DND-41 (cell line): ENCODE measurements at regions not wholly inside any gene's neighbourhood (a gene's known extent, or its start where the extent isn't known, plus 50 kb on each side); places are given as distances from the start of the nearest gene placed in this dataset.

Experiments used
- ATAC-seq: fragments of 200-7000 bp; cut with Tn5 transposase; 3 replicates; pipeline ENCODE4 v1.9.1; 2021; ENCODE audit warnings: low read depth; ENCODE audit not compliant: insufficient read depth
- DNase-seq: peaks from one replicate; pipeline ENCODE4 v3.0.0-alpha.2; 2020
- H2AFZ ChIP-seq: 2 replicates; pipeline ENCODE4 v1.6.0; 2012; ENCODE audit warnings: low read depth, low read length
- H3K27ac ChIP-seq: 2 replicates; pipeline ENCODE4 v1.5.1; 2012; ENCODE audit warnings: low read length, inconsistent platforms
- H3K27me3 ChIP-seq: fragments of 200-600 bp; sonication (generic); 2 replicates; pipeline ENCODE4 v1.6.0; 2012; ENCODE audit warnings: low read length, mild to moderate bottlenecking, inconsistent platforms; ENCODE audit not compliant: insufficient read depth, poor library complexity
- H3K36me3 ChIP-seq: 2 replicates; pipeline ENCODE4 v1.5.1; 2012; ENCODE audit warnings: low read length, inconsistent platforms; ENCODE audit not compliant: insufficient read depth
- H3K4me1 ChIP-seq: 2 replicates; pipeline ENCODE4 v1.5.1; 2012; ENCODE audit warnings: mild to moderate bottlenecking, low read length; ENCODE audit not compliant: insufficient read depth
- H3K4me2 ChIP-seq: 2 replicates; pipeline ENCODE4 v1.6.0; 2012; ENCODE audit warnings: mild to moderate bottlenecking, moderate library complexity, low read length, inconsistent platforms; ENCODE audit not compliant: insufficient read depth
- H3K4me3 ChIP-seq, 2 experiments: fragments of 200-600 bp in 1 of 2; shearing (Covaris generic) in 1 of 2; 2 replicates each; pipeline ENCODE4 v1.5.1; 2012 to 2016; ENCODE audit warnings: inconsistent platforms in 2 of 2, low read length in 2 of 2, mild to moderate bottlenecking in 2 of 2, low read depth in 1 of 2, moderate library complexity in 1 of 2
- H3K79me2 ChIP-seq: 2 replicates; pipeline ENCODE4 v1.6.0; 2012; ENCODE audit warnings: low read length, inconsistent platforms; ENCODE audit not compliant: insufficient read depth
- H3K9ac ChIP-seq: 2 replicates; pipeline ENCODE4 v1.6.0; 2012; ENCODE audit warnings: low read depth, mild to moderate bottlenecking, inconsistent platforms, low read length, moderate library complexity
- H3K9me3 ChIP-seq: 2 replicates; pipeline ENCODE4 v1.5.1; 2012; ENCODE audit warnings: low read length, moderate library complexity, mild to moderate bottlenecking, inconsistent platforms; ENCODE audit not compliant: insufficient read depth, severe bottlenecking
- H4K20me1 ChIP-seq: 2 replicates; pipeline ENCODE4 v1.6.0; 2012; ENCODE audit warnings: low read length; ENCODE audit not compliant: insufficient read depth
- EZH2 ChIP-seq: IDR thresholded peaks from 3 replicates; pipeline ENCODE4 v1.6.1; 2012; ENCODE audit warnings: borderline replicate concordance, low read depth, mild to moderate bottlenecking, moderate library complexity, low read length, inconsistent platforms; ENCODE audit not compliant: severe bottlenecking
- TF ChIP-seq, protein P1 (sequence below): IDR thresholded peaks from 2 replicates; pipeline ENCODE4 v1.5.1; 2012; ENCODE audit warnings: borderline replicate concordance, low read length, moderate library complexity, mild to moderate bottlenecking; ENCODE audit not compliant: poor library complexity, severe bottlenecking; ENCODE audit errors: extremely low read depth

- no peaks in the 10 kb centered on the region for H3K79me2 ChIP-seq
- H3K4me3 ChIP-seq: no peak overlapping the region
- H3K9ac ChIP-seq: no peak overlapping the region
- H2AFZ ChIP-seq: no peak overlapping the region
- H3K4me1 ChIP-seq: no peaks in the 10 kb centered on the region
- no peak overlapping the region for H3K27ac ChIP-seq
- TF ChIP-seq, protein P1, sequence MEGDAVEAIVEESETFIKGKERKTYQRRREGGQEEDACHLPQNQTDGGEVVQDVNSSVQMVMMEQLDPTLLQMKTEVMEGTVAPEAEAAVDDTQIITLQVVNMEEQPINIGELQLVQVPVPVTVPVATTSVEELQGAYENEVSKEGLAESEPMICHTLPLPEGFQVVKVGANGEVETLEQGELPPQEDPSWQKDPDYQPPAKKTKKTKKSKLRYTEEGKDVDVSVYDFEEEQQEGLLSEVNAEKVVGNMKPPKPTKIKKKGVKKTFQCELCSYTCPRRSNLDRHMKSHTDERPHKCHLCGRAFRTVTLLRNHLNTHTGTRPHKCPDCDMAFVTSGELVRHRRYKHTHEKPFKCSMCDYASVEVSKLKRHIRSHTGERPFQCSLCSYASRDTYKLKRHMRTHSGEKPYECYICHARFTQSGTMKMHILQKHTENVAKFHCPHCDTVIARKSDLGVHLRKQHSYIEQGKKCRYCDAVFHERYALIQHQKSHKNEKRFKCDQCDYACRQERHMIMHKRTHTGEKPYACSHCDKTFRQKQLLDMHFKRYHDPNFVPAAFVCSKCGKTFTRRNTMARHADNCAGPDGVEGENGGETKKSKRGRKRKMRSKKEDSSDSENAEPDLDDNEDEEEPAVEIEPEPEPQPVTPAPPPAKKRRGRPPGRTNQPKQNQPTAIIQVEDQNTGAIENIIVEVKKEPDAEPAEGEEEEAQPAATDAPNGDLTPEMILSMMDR: no peak
- TF ChIP-seq EZH2: no peak
- no peaks in the 10 kb centered on the region for H3K36me3 ChIP-seq
- no peaks in the 10 kb centered on the region for H3K9me3 ChIP-seq
- no peak for DNase-seq
- no peaks in the 10 kb centered on the region for H4K20me1 ChIP-seq
- H3K4me2 ChIP-seq: no peak overlapping the region
- no peaks in the 10 kb centered on the region for H3K27me3 ChIP-seq
- ATAC-seq: no peak
Measured at GRCh38 chr4:35802644-35803043, 441.7 kb downstream of the ARAP2 start.

DNA sequence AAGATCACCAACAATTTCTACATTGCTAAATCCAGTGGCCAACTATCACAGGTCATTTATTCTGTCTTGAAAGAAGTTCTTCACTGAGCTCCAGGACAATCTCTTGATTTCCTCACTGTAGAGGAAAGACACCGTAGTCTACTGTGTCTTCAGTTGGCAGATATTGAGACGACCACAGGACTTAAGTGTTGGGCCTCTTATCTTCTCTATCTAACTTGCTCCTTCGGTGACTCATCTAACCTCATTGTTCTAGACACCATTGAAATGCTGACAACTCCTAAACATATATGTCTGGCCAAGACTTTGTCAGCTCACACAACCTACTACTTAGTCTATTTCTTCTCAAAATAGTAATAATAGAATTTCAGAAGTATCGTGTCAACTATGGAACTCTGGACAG is 425.8 kb downstream of the ARAP2 start:
- no peaks in the 10 kb centered on the region for H3K4me1 ChIP-seq
- H2AFZ ChIP-seq: no peak overlapping the region
- DNase-seq: no peak
- no peak for TF ChIP-seq EZH2
- TF ChIP-seq, protein P1: no peak
- no peaks in the 10 kb centered on the region for H4K20me1 ChIP-seq
- no peaks in the 10 kb centered on the region for H3K36me3 ChIP-seq
- no peaks in the 10 kb centered on the region for H3K79me2 ChIP-seq
- no peak overlapping the region for H3K9ac ChIP-seq
- no peak overlapping the region for H3K4me3 ChIP-seq
- no peaks in the 10 kb centered on the region for H3K27me3 ChIP-seq
- no peak overlapping the region for H3K4me2 ChIP-seq
- no peak overlapping the region for H3K27ac ChIP-seq
- H3K9me3 ChIP-seq: no peaks in the 10 kb centered on the region
- ATAC-seq: peak; percentile 59; the same call in 1 of the 3 replicates

DNA sequence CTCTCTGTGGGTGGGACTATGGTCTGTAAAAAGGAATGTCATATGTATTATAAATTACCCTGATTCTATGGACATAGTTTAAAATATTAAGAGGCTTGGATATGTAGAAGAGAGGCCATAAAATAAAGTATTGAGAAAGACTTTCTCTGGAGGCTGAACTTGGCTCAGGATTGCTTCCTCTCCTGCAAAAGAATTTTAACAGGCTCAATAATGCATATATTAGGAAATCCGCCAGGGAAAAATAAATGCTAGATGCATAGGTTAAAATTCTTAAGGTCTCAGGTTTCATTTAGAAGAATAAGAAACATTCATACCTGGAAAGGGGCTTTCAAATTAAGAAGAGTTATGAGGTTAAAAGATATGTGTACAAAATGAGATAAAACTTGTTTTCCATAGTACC is 424.3 kb downstream of the ARAP2 start:
- Histone ChIP-seq H3K27me3 (no peaks in the 10 kb centered on the region), H3K9me3 (no peaks in the 10 kb centered on the region), H4K20me1 (no peaks in the 10 kb centered on the region), H2AFZ (no peak overlapping the region), H3K4me3 (no peak overlapping the region), H3K36me3 (no peaks in the 10 kb centered on the region), H3K4me2 (no peak overlapping the region), H3K9ac (no peak overlapping the region), H3K4me1 (no peaks in the 10 kb centered on the region), H3K27ac (no peak overlapping the region), H3K79me2 (no peaks in the 10 kb centered on the region)
- TF ChIP-seq EZH2: no peak
- TF ChIP-seq, protein P1: no peak
- no peak for ATAC-seq
- no peak for DNase-seq

- Histone ChIP-seq H3K27me3 (no peaks in the 10 kb centered on the region), H3K4me3 (no peak overlapping the region), H4K20me1 (no peaks in the 10 kb centered on the region), H3K9me3 (no peaks in the 10 kb centered on the region), H3K79me2 (no peaks in the 10 kb centered on the region), H3K27ac (no peak overlapping the region), H3K36me3 (no peaks in the 10 kb centered on the region), H2AFZ (no peak overlapping the region), H3K4me2 (no peak overlapping the region), H3K4me1 (no peaks in the 10 kb centered on the region), H3K9ac (no peak overlapping the region)
- no peak for TF ChIP-seq EZH2
- TF ChIP-seq, protein P1: no peak
- DNase-seq (no peak), ATAC-seq (no peak)
Measured at GRCh38 chr4:35824231-35824630, 420.1 kb downstream of the ARAP2 start.
